A673 (cell line): ENCODE measurements at regions not wholly inside any gene's neighbourhood (a gene's known extent, or its start where the extent isn't known, plus 50 kb on each side); places are given as distances from the start of the nearest gene placed in this dataset.
"Not testable (repeated sequence)": the region's sequence is repeated elsewhere in the genome, so short reads cannot be mapped to it uniquely, and the experiment has no call there.

Experiments
- BruUV-seq: library from RNA; stranded (reverse); fragments of 400-500 nt; replicated peaks from 2 replicates; lab custom pipeline; 2021; lab: Mats Ljungman, UMichigan
- CTCF ChIA-PET: fragments of 300-600 bp; sonication (Branson Sonifier 250); formaldehyde crosslinking; loops from one replicate; lab custom pipeline; 2022; ENCODE audit warnings: antibody characterized with exemption; lab: Charles Lee
- POLR2A ChIA-PET: fragments of 300-600 bp; sonication (Branson Sonifier 250); formaldehyde crosslinking; loops from one replicate; lab custom pipeline; 2022; ENCODE audit warnings: antibody characterized with exemption; ENCODE audit not compliant: low non-redundant PET; lab: Charles Lee
- DNase-seq: peaks from one replicate; pipeline ENCODE4 v3.0.0-alpha.2; 2015; ENCODE audit warnings: low spot score
- H3K27ac ChIP-seq: fragments of 200-600 bp; sonication (generic); 2 replicates; pipeline ENCODE4 v1.5.1; 2016; ENCODE audit warnings: mixed run types, low read depth, mild to moderate bottlenecking, mixed read lengths, antibody characterized with exemption, low read length; ENCODE audit not compliant: poor library complexity, severe bottlenecking
- H3K27me3 ChIP-seq: fragments of 200-600 bp; sonication (generic); replicated peaks from 2 replicates; pipeline ENCODE4 v1.6.1; 2017; ENCODE audit warnings: mixed run types, low read depth, mild to moderate bottlenecking, mixed read lengths, antibody characterized with exemption, low read length; ENCODE audit not compliant: insufficient read depth, poor library complexity
- H3K36me3 ChIP-seq: fragments of 200-600 bp; sonication (generic); 2 replicates; pipeline ENCODE4 v1.6.1; 2016; ENCODE audit warnings: mixed run types, mild to moderate bottlenecking, mixed read lengths, antibody characterized with exemption, low read length; ENCODE audit not compliant: insufficient read depth, poor library complexity, severe bottlenecking
- H3K4me1 ChIP-seq: fragments of 200-600 bp; sonication (generic); 2 replicates; pipeline ENCODE4 v1.6.1; 2017; ENCODE audit warnings: mixed run types, mild to moderate bottlenecking, mixed read lengths, antibody characterized with exemption, low read length; ENCODE audit not compliant: insufficient read depth, poor library complexity, severe bottlenecking
- H3K4me3 ChIP-seq: fragments of 200-600 bp; sonication (generic); 2 replicates; pipeline ENCODE4 v1.5.1; 2016; ENCODE audit warnings: low read depth, mixed run types, mild to moderate bottlenecking, mixed read lengths, low read length; ENCODE audit not compliant: poor library complexity, severe bottlenecking
- H3K9me3 ChIP-seq: fragments of 200-600 bp; sonication (generic); 2 replicates; pipeline ENCODE4 v1.6.1; 2016; ENCODE audit warnings: mixed run types, low read depth, mild to moderate bottlenecking, mixed read lengths, antibody characterized with exemption, low read length; ENCODE audit not compliant: poor library complexity, severe bottlenecking
- intact Hi-C: fragments of 100-400 bp; cut with micrococcal nuclease; formaldehyde crosslinking; loops from one replicate; pipeline ENCODE4 v1.10.0; 2022; ENCODE audit not compliant: unreplicated experiment

- CTCF ChIA-PET, DNase-seq, BruUV-seq: not testable (repeated sequence)
Measured at GRCh38 chr13:46448148-46448547, 61.1 kb upstream of the RUBCNL start.

GRCh38 chr13:46437808-46438404 lies 50.9 kb upstream of the RUBCNL start:
- intact Hi-C loops, DNase-seq, H3K27ac ChIP-seq, H3K4me1 ChIP-seq, BruUV-seq, POLR2A ChIA-PET, H3K9me3 ChIP-seq, H3K36me3 ChIP-seq, CTCF ChIA-PET, H3K4me3 ChIP-seq, H3K27me3 ChIP-seq: not testable (repeated sequence)

More at GRCh38 chr13:46448148-46448547, 61.1 kb upstream of the RUBCNL start:
- H3K36me3 ChIP-seq, H3K27ac ChIP-seq, intact Hi-C loops, POLR2A ChIA-PET, H3K9me3 ChIP-seq, H3K27me3 ChIP-seq, H3K4me3 ChIP-seq: not testable (repeated sequence)
- H3K4me1 ChIP-seq = peaks cover 18% of the 10 kb centered on the region
